ENCODE measurements at regions not wholly inside any gene's neighbourhood (a gene's known extent, or its start where the extent isn't known, plus 50 kb on each side); places are given as distances from the start of the nearest gene placed in this dataset.

DNA sequence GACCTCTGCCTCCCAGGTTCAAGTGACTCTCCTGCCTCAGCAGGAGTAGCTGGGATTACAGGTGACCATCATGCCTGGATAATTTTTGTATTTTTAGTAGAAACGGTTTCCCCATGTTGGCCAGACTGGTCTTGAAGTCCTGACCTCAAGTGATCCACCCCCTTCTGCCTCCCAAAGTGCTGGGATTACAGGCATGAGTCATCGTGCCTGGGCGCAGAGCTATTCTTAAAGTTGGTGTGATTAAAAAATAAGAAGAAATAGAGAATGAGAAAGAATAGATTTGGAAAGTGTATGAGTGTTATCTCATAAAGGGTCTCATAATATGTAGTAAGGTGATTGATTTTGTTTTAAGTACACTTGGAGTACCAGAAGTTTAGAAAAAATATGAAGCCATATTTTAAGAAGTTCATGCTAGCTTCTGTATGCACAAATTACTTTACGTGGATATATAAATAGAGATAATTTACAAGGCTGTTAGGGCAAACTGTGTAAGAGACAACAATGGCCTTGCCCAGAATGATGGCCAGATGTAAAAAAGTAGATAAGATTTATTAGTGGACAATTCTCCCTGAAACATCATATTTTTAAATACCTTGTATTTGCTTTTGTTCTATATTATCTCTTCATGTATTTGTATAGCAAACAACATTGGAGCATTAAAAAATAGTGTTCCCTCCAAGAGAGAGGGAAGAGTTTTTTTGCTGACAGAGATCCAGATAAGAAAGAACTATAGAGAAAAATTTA lies 1108.5 kb downstream of the SLC16A7 start:
- DNase-seq (ENCODE audit: insufficient read length, low spot score), result no peak
- TF ChIP-seq, protein P1, sequence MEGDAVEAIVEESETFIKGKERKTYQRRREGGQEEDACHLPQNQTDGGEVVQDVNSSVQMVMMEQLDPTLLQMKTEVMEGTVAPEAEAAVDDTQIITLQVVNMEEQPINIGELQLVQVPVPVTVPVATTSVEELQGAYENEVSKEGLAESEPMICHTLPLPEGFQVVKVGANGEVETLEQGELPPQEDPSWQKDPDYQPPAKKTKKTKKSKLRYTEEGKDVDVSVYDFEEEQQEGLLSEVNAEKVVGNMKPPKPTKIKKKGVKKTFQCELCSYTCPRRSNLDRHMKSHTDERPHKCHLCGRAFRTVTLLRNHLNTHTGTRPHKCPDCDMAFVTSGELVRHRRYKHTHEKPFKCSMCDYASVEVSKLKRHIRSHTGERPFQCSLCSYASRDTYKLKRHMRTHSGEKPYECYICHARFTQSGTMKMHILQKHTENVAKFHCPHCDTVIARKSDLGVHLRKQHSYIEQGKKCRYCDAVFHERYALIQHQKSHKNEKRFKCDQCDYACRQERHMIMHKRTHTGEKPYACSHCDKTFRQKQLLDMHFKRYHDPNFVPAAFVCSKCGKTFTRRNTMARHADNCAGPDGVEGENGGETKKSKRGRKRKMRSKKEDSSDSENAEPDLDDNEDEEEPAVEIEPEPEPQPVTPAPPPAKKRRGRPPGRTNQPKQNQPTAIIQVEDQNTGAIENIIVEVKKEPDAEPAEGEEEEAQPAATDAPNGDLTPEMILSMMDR (IDR thresholded peaks at IDR 0.05; ENCODE audit: insufficient read depth, missing control alignments), result no peak

DNA sequence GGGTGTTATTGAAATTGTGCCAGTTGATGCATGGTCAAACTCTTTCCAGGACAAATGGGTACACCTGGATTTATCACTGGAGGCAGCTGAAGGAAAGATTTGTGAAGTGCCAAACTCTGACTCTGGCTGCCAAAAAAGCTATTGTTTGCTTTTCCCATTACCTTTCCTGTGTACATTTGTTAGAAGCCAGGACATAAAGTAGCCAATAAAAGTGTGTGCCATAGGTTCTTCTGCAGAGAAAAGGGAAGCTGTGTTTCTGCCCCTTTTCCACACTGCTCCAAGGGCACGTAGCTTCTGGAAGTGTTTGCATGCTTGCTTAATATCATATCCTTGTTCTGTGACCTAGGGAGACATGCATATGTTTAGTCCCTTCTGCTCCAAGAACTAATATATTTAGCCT lies 1114.4 kb downstream of the SLC16A7 start:
- DNase-seq (ENCODE audit: insufficient read length, low spot score), result no peak
- no peak for FAIRE-seq
- TF ChIP-seq, protein P1 (IDR thresholded peaks at IDR 0.05; ENCODE audit: insufficient read depth, missing control alignments), result no peak

More for the DNA sequence above, 1108.5 kb downstream of the SLC16A7 start:
- no peak for FAIRE-seq

DNA sequence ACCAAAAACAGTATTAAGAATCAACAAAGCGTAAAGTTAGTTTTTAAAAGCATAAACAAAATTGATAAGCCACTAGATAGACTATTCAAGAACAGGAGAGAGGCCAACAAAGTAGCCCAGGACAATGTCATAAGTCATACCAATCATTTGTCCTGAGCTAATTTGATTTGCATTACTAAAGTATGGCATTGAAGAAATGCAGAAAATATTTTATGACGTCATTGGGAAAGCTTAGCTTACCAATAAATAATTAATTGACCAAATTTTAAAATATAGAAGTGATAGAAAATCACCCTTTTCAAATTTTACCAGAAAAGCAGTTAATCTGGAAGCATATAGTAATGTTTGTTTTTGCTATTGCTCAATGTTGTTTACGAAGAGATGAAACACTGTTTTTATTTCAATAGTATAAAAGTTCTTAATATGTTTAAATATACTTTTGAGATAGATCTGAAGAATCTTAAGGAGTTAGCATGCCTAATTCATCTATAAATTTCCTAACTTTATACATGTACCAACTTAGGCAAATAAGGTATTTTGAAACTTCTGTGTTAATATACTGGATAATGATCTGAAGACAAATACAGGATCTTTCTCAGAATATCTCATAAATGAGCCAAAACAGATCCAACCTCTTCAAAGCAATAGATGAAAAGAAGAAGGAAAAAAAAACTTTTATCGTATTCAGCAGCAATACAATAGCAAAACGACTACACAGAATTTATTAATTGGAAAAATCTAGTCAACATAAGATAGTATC lies 1118.5 kb downstream of the SLC16A7 start:
- TF ChIP-seq, protein P1 (IDR thresholded peaks at IDR 0.05; ENCODE audit: insufficient read depth, missing control alignments), result no peak
- DNase-seq (ENCODE audit: insufficient read length, low spot score) (no peak), FAIRE-seq (no peak)

DNA sequence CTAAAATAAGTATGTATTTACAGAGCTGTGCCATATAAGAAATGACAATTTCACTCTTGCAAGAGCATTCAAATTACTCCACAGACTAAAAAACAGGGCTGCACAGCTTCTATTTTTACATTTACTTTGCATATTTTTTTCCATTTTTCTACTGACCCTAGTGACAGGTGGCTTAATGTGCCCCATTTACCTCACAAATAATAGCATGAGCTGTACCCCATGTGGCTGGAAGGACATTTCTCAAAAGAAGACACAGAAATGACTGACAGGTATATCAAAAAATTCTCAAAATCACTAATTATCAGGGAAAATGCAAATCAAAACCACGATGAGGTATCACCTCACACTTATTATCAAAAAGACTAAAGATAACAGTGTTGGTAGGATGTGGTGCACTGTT lies 1128.6 kb downstream of the SLC16A7 start:
- FAIRE-seq, result no peak
- TF ChIP-seq, protein P1 (IDR thresholded peaks at IDR 0.05; ENCODE audit: insufficient read depth, missing control alignments), result no peak
- no peak for DNase-seq (ENCODE audit: insufficient read length, low spot score)

DNA sequence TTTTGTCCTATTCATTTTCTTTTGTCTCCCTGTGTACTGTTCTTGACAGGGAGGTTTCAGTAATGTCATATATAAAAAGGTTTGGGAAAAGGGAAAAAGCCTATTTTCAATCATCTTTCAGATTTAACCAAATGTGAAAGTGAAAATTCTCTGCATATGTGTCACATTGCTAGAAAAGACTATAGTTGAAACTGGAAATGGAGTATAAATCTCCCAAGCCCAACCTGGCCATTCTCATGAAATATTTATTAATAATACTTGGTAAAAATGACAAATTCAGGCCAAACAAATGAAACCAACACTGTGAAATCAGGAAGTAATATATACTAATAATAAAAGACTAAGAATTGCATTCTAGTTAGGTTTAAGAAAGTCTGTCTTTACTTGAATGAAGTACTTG lies 1129.2 kb downstream of the SLC16A7 start:
- DNase-seq (ENCODE audit: insufficient read length, low spot score), result no peak
- no peak for FAIRE-seq
- TF ChIP-seq, protein P1 (IDR thresholded peaks at IDR 0.05; ENCODE audit: insufficient read depth, missing control alignments), result no peak

DNA sequence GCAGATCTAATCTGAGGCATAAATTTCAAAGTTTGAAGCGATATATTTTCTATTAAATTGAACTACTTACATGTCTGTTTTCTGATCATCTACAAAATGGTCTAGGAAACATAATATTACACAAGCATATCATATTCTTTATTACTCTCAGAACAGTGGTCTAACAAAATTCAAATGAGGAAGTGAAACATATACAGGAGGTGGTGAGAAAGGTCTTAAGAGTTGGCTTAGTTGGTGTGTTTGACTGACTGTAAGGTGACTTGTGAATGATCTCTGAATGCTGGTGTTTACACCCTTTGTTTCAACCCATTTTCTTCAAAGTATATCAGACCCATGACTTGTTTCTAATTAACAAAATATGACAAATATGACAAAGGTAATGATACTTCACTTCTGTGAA lies 1156.8 kb downstream of the SLC16A7 start:
- DNase-seq (ENCODE audit: insufficient read length, low spot score) (no peak), FAIRE-seq (no peak)
- TF ChIP-seq, protein P1 (IDR thresholded peaks at IDR 0.05; ENCODE audit: insufficient read depth, missing control alignments), result no peak

DNA sequence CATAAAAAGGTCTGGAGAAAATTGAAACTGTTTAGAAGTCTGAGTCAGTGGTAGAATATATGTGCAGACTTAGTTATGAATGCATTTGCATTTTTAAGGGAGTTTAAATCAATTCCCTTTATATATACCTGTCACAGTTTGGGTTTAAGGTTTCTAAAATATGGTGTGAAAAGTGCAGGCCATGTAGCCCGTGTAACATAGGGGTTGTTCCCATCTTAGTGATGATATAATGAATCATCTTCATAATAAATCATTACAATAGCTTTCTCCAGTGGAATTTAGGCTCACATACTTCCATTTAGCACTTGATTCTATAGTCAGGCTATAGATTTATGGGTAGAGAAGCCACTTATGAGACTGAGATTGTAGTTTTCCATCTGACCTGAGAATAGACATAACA lies 1162.4 kb downstream of the SLC16A7 start:
- DNase-seq (ENCODE audit: insufficient read length, low spot score) (no peak), FAIRE-seq (no peak)
- TF ChIP-seq, protein P1 (IDR thresholded peaks at IDR 0.05; ENCODE audit: insufficient read depth, missing control alignments), result no peak
